Kidney (tissue), 13 donors: ENCODE measurements at regions not wholly inside any gene's neighbourhood (a gene's known extent, or its start where the extent isn't known, plus 50 kb on each side); places are given as distances from the start of the nearest gene placed in this dataset.
A peak's percentile ranks its signal among the peaks of the same experiment; 100 is the strongest.

ENCODE experiments used
- DNase-seq, 5 donors: peaks; one replicate each; pipeline ENCODE4 v3.0.0-alpha.2; 2013 to 2020
- FAIRE-seq: peaks from 2 replicates; lab custom pipeline; 2012; peaks lifted over from hg19 to GRCh38; lab: Jason Lieb, UNC
- H3K27ac ChIP-seq, 2 donors: one replicate each; pipeline ENCODE4 v1.7.0; 2013; ENCODE audit warnings: low read depth in 2 of 2, low read length in 2 of 2, inconsistent platforms in 1 of 2
- H3K27me3 ChIP-seq: one replicate; pipeline ENCODE4 v1.7.1; 2013; ENCODE audit warnings: low read length, inconsistent platforms; ENCODE audit not compliant: control insufficient read depth, insufficient read depth
- H3K36me3 ChIP-seq, 3 donors: one replicate each; pipeline versions ENCODE4 v1.7.0 to v1.7.1; 2013; ENCODE audit warnings: low read length in 3 of 3, control low read depth in 1 of 3, inconsistent platforms in 1 of 3; ENCODE audit not compliant: insufficient read depth in 3 of 3, control insufficient read depth in 2 of 3
- H3K4me1 ChIP-seq, 3 donors: one replicate each; pipeline versions ENCODE4 v1.7.0 to v1.7.1; 2013; ENCODE audit warnings: low read length in 3 of 3, inconsistent platforms in 1 of 3, low read depth in 1 of 3; ENCODE audit not compliant: control insufficient read depth in 2 of 3, insufficient read depth in 2 of 3
- H3K4me3 ChIP-seq, 3 donors: one replicate each; pipeline versions ENCODE4 v1.7.0 to v1.8.1; 2013; ENCODE audit warnings: low read length in 3 of 3, control low read depth in 1 of 3, inconsistent platforms in 1 of 3
- H3K9ac ChIP-seq, 3 donors: one replicate each; pipeline versions ENCODE4 v1.7.0 to v1.7.1; 2013; ENCODE audit warnings: low read length in 3 of 3, control low read depth in 1 of 3, inconsistent platforms in 1 of 3
- H3K9me3 ChIP-seq, 3 donors: one replicate each; pipeline versions ENCODE4 v1.7.0 to v1.7.1; 2013; ENCODE audit warnings: low read length in 3 of 3, control low read depth in 1 of 3, inconsistent platforms in 1 of 3; ENCODE audit not compliant: control insufficient read depth in 2 of 3, insufficient read depth in 1 of 3
- CTCF ChIP-seq: IDR thresholded peaks from 3 replicates; pipeline ENCODE4 v1.5.1; 2012; ENCODE audit warnings: mild to moderate bottlenecking, moderate library complexity, borderline replicate concordance; ENCODE audit not compliant: insufficient read depth; ENCODE audit errors: extremely low read depth
- intact Hi-C: fragments of 100-400 bp; cut with DNase I; formaldehyde crosslinking; loops from one replicate; pipeline ENCODE4 v1.11.1; 2022
- donor health status: control.
- donor health status: control.
- donor health status: control.
- donor health status: control.
- donor health status: control.
- donor health status: DM: yes; HTN: yes; CAD: no.
- donor health status: Normal renal cell carcinoma (clear cell type).

DNA sequence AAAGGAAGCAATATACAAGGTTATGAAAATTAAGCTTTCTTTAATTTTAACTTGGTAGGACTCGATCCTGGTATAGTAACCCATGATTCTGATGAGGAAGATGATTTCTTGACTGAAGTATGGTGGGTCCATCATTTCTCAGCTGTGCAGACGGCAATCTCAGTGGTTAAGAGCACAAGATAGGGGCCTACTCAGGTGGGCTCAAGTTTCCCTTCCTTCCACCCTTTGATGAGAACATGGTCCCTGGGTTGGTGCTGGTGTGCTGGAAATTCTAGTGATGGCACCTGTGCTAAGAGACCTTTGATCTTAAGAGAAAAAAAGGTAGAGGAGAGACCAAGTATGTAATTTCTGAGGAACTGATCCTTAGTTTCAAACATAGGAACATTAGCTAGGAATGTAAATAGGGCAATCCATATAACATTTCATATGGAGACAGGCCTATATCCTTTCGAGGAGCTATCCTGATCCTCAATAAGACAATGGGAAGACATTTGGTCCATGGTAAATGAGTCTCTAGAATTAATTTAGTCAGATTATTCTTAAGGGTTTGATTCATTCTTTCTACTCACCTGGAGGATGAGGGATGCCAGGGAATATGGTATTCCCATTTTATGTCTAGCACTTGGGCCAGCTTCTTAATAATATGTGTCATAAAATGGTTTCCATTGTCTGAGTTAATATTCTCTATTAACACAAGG, 104.5 kb upstream of the NECTIN3 start:
- no peak for TF ChIP-seq CTCF
- Histone ChIP-seq H3K4me3 (no peak overlapping the region), H3K36me3 (no peaks in the 10 kb centered on the region), H3K9me3 (peaks cover 0 to 6% (median 0%) of the 10 kb centered on the region in 3 donors), H3K27me3 (no peaks in the 10 kb centered on the region), H3K27ac (no peak overlapping the region), H3K9ac (no peak overlapping the region), H3K4me1 (no peaks in the 10 kb centered on the region)
- intact Hi-C loops: no loop called here
- DNase-seq: no peak
- FAIRE-seq: no peak

GRCh38 chr3:110968076-110968475, 103.5 kb upstream of the NECTIN3 start:
- no peak for TF ChIP-seq CTCF
- H3K27ac ChIP-seq: no peak overlapping the region
- FAIRE-seq: no peak
- peaks cover 0 to 6% (median 0%) of the 10 kb centered on the region in 3 donors for H3K9me3 ChIP-seq
- DNase-seq: no peak
- H3K4me3 ChIP-seq: no peak overlapping the region
- no peaks in the 10 kb centered on the region for H3K4me1 ChIP-seq
- no peaks in the 10 kb centered on the region for H3K36me3 ChIP-seq
- H3K9ac ChIP-seq: no peak overlapping the region
- intact Hi-C loops: no loop called here
- no peaks in the 10 kb centered on the region for H3K27me3 ChIP-seq

GRCh38 chr3:110969229-110970211, 102.1 kb upstream of the NECTIN3 start:
- peaks cover 0 to 6% (median 0%) of the 10 kb centered on the region in 3 donors for H3K9me3 ChIP-seq
- no peaks in the 10 kb centered on the region for H3K4me1 ChIP-seq
- H3K9ac ChIP-seq: no peak overlapping the region
- FAIRE-seq (no peak), DNase-seq (peak in 1 of 5 donors; percentile 62)
- no peak overlapping the region for H3K4me3 ChIP-seq
- H3K36me3 ChIP-seq: no peaks in the 10 kb centered on the region
- intact Hi-C loops: no loop called here
- H3K27ac ChIP-seq: no peak overlapping the region
- no peaks in the 10 kb centered on the region for H3K27me3 ChIP-seq
- no peak for TF ChIP-seq CTCF
